Epithelial cell of esophagus (primary cell): ENCODE measurements at regions not wholly inside any gene's neighbourhood (a gene's known extent, or its start where the extent isn't known, plus 50 kb on each side); places are given as distances from the start of the nearest gene placed in this dataset.
A peak's percentile ranks its signal among the peaks of the same experiment; 100 is the strongest.
"Not testable (repeated sequence)": the region's sequence is repeated elsewhere in the genome, so short reads cannot be mapped to it uniquely, and the experiment has no call there.

Source experiments
- DNase-seq: peaks from one replicate; pipeline ENCODE4 v3.0.0; 2010; ENCODE audit warnings: low read depth
- H3K4me3 ChIP-seq: 2 replicates; pipeline ENCODE4 v1.5.1; 2011; ENCODE audit warnings: mild to moderate bottlenecking, low read length, control low read depth
- CTCF ChIP-seq: IDR thresholded peaks from 2 replicates; pipeline ENCODE4 v1.5.1; 2011; ENCODE audit warnings: low read depth, mild to moderate bottlenecking, low read length, control low read depth, inconsistent platforms; ENCODE audit not compliant: insufficient read depth; ENCODE audit errors: missing control alignments

GRCh38 chr3:96584066-96584465, 230.3 kb upstream of the EPHA6 start:
- H3K4me3 ChIP-seq = no peak overlapping the region
- no peak for DNase-seq
- no peak for TF ChIP-seq CTCF

GRCh38 chr3:96606865-96607264, 207.5 kb upstream of the EPHA6 start:
- not testable (repeated sequence) for DNase-seq, H3K4me3 ChIP-seq

- DNase-seq = no peak
- TF ChIP-seq CTCF = no peak
- no peak overlapping the region for H3K4me3 ChIP-seq
Observed at GRCh38 chr3:96619475-96619874, 194.9 kb upstream of the EPHA6 start.

GRCh38 chr3:96622878-96623277, 191.5 kb upstream of the EPHA6 start:
- no peak overlapping the region for H3K4me3 ChIP-seq
- no peak for TF ChIP-seq CTCF
- no peak for DNase-seq

GRCh38 chr3:96631050-96631449, 183.3 kb upstream of the EPHA6 start:
- TF ChIP-seq CTCF = no peak
- no peak overlapping the region for H3K4me3 ChIP-seq
- DNase-seq = peak; percentile 12

GRCh38 chr3:96646596-96646995, 167.8 kb upstream of the EPHA6 start:
- no peak for TF ChIP-seq CTCF
- H3K4me3 ChIP-seq = no peak overlapping the region
- DNase-seq = no peak

- no peak for TF ChIP-seq CTCF
- no peak for DNase-seq
- no peak overlapping the region for H3K4me3 ChIP-seq
Observed at GRCh38 chr3:96657710-96658109, 156.7 kb upstream of the EPHA6 start.

GRCh38 chr3:96671861-96672595, 142.4 kb upstream of the EPHA6 start:
- H3K4me3 ChIP-seq = not testable (repeated sequence)
- peak; percentile 68 for DNase-seq
